RWPE2 (cell line): ENCODE measurements at regions not wholly inside any gene's neighbourhood (a gene's known extent, or its start where the extent isn't known, plus 50 kb on each side); places are given as distances from the start of the nearest gene placed in this dataset.

Source experiments
- ATAC-seq: fragments of 200-7000 bp; cut with Tn5 transposase; 3 replicates; pipeline ENCODE4 v1.9.1; 2021; ENCODE audit warnings: low read depth
- DNase-seq: peaks from one replicate; pipeline ENCODE4 v3.0.0-alpha.2; 2020; ENCODE audit warnings: low spot score
- H3K27ac ChIP-seq: fragments of 450-650 bp; 2 replicates; pipeline ENCODE4 v1.5.1; 2017; ENCODE audit warnings: mild to moderate bottlenecking; ENCODE audit not compliant: poor library complexity, severe bottlenecking
- H3K27me3 ChIP-seq: fragments of 250-450 bp; sonication (Bioruptor Pico); 2 replicates; pipeline ENCODE4 v1.5.1; 2021; ENCODE audit warnings: mild to moderate bottlenecking, moderate library complexity; ENCODE audit not compliant: insufficient read depth, poor library complexity, severe bottlenecking
- H3K36me3 ChIP-seq: fragments of 250-450 bp; sonication (Bioruptor Pico); 2 replicates; pipeline ENCODE4 v1.5.1; 2020; ENCODE audit warnings: low read depth, mild to moderate bottlenecking, moderate library complexity
- H3K4me1 ChIP-seq: fragments of 250-450 bp; sonication (Bioruptor Pico); 2 replicates; pipeline ENCODE4 v1.5.1; 2021; ENCODE audit warnings: mild to moderate bottlenecking, moderate library complexity; ENCODE audit not compliant: insufficient read depth, poor library complexity, severe bottlenecking
- H3K4me3 ChIP-seq: fragments of 250-450 bp; sonication (Bioruptor Pico); 2 replicates; pipeline ENCODE4 v1.5.1; 2021; ENCODE audit warnings: mild to moderate bottlenecking, moderate library complexity; ENCODE audit not compliant: severe bottlenecking
- H3K9me3 ChIP-seq: fragments of 250-450 bp; sonication (Bioruptor Pico); 2 replicates; pipeline ENCODE4 v1.5.1; 2021; ENCODE audit warnings: mild to moderate bottlenecking, moderate library complexity; ENCODE audit not compliant: severe bottlenecking
- CTCF ChIP-seq: fragments of 450-650 bp; IDR thresholded peaks from one replicate; pipeline ENCODE4 v1.5.1; 2017; ENCODE audit warnings: mild to moderate bottlenecking, moderate library complexity; ENCODE audit not compliant: poor library complexity, severe bottlenecking

- H3K4me1 ChIP-seq = no peaks in the 10 kb centered on the region
- no peak overlapping the region for H3K27ac ChIP-seq
These were observed 109.9 kb upstream of the TIAM2 start for GRCh38 chr6:154885214-154885613.

GRCh38 chr6:154886016-154886415, 109.1 kb upstream of the TIAM2 start:
- Histone ChIP-seq H3K36me3 (no peaks in the 10 kb centered on the region), H3K27ac (no peak overlapping the region), H3K27me3 (no peaks in the 10 kb centered on the region), H3K4me1 (no peaks in the 10 kb centered on the region), H3K9me3 (no peaks in the 10 kb centered on the region), H3K4me3 (no peak overlapping the region)
- no peak for TF ChIP-seq CTCF
- ATAC-seq (no peak), DNase-seq (no peak)

More at GRCh38 chr6:154885214-154885613, 109.9 kb upstream of the TIAM2 start:
- no peak overlapping the region for H3K4me3 ChIP-seq
- no peaks in the 10 kb centered on the region for H3K9me3 ChIP-seq
- DNase-seq = no peak
- ATAC-seq = no peak
- H3K27me3 ChIP-seq = no peaks in the 10 kb centered on the region
- no peaks in the 10 kb centered on the region for H3K36me3 ChIP-seq
- TF ChIP-seq CTCF = no peak

- no peaks in the 10 kb centered on the region for H3K9me3 ChIP-seq
- ATAC-seq (no peak), DNase-seq (no peak)
- H3K27me3 ChIP-seq = no peaks in the 10 kb centered on the region
- H3K4me1 ChIP-seq = no peaks in the 10 kb centered on the region
- H3K27ac ChIP-seq = no peak overlapping the region
- H3K36me3 ChIP-seq = no peaks in the 10 kb centered on the region
- TF ChIP-seq CTCF = no peak
- no peak overlapping the region for H3K4me3 ChIP-seq
These were observed 108.6 kb upstream of the TIAM2 start for GRCh38 chr6:154886471-154886870.

- Histone ChIP-seq H3K27ac (no peak overlapping the region), H3K4me3 (no peak overlapping the region), H3K9me3 (no peaks in the 10 kb centered on the region), H3K36me3 (no peaks in the 10 kb centered on the region), H3K27me3 (no peaks in the 10 kb centered on the region), H3K4me1 (no peaks in the 10 kb centered on the region)
- ATAC-seq (no peak), DNase-seq (no peak)
- TF ChIP-seq CTCF = no peak
These were observed 108.1 kb upstream of the TIAM2 start for GRCh38 chr6:154887051-154887450.

GRCh38 chr6:154888421-154889295, 106.5 kb upstream of the TIAM2 start:
- no peak for ATAC-seq
- Histone ChIP-seq H3K4me1 (no peaks in the 10 kb centered on the region), H3K27me3 (no peaks in the 10 kb centered on the region), H3K4me3 (no peak overlapping the region), H3K27ac (no peak overlapping the region), H3K9me3 (no peaks in the 10 kb centered on the region), H3K36me3 (no peaks in the 10 kb centered on the region)
- DNase-seq = no peak
- no peak for TF ChIP-seq CTCF
